ENCODE measurements at regions not wholly inside any gene's neighbourhood (a gene's known extent, or its start where the extent isn't known, plus 50 kb on each side); places are given as distances from the start of the nearest gene placed in this dataset.

GRCh38 chr3:64278625-64279024, 53.4 kb upstream of the PRICKLE2 start:
- no peak for TF ChIP-seq CTCF (IDR thresholded peaks at IDR 0.05; ENCODE audit: unreplicated experiment)
- Mint-ChIP-seq H3K27ac (ENCODE audit: unreplicated experiment) (no peak overlapping the region), H3K9me3 (ENCODE audit: unreplicated experiment) (no peaks in the 10 kb centered on the region), H3K4me1 (ENCODE audit: unreplicated experiment) (peaks cover 13% of the 10 kb centered on the region), H3K36me3 (ENCODE audit: low read depth, unreplicated experiment) (no peaks in the 10 kb centered on the region), H3K27me3 (ENCODE audit: unreplicated experiment) (no peaks in the 10 kb centered on the region), H3K4me3 (ENCODE audit: unreplicated experiment) (no peak overlapping the region)
- no peak for DNase-seq (ENCODE audit: low spot score)

- Mint-ChIP-seq H3K27me3 (ENCODE audit: unreplicated experiment) (no peaks in the 10 kb centered on the region), H3K27ac (ENCODE audit: unreplicated experiment) (no peak overlapping the region), H3K4me1 (ENCODE audit: unreplicated experiment) (peaks cover 14% of the 10 kb centered on the region), H3K4me3 (ENCODE audit: unreplicated experiment) (no peak overlapping the region), H3K36me3 (ENCODE audit: low read depth, unreplicated experiment) (no peaks in the 10 kb centered on the region), H3K9me3 (ENCODE audit: unreplicated experiment) (no peaks in the 10 kb centered on the region)
- DNase-seq (ENCODE audit: low spot score): no peak
- TF ChIP-seq CTCF (IDR thresholded peaks at IDR 0.05; ENCODE audit: unreplicated experiment): no peak
Measured at GRCh38 chr3:64276131-64276530, 50.9 kb upstream of the PRICKLE2 start.
